ENCODE measurements at regions not wholly inside any gene's neighbourhood (a gene's known extent, or its start where the extent isn't known, plus 50 kb on each side); places are given as distances from the start of the nearest gene placed in this dataset.
"Not testable (repeated sequence)": the region's sequence is repeated elsewhere in the genome, so short reads cannot be mapped to it uniquely, and the experiment has no call there.

DNA sequence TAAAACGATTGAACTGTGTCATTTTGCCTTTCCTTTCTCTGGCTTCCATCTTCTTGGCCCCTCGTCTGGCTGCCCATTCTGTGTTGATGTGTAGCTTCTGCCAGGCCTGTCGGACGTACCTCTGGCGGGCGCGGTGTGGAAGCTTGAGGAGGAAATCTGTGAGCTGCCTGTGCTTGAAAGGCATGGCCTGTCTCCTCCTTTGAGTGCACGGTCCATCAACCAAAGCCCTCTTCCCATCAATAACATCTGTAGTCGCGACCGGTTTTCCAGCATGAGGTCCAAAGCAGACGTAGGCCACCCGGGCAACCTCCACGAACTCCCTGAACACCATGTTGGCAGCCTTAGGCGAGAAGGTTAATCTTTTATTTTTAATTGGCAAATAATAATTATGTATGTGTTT, 202.7 kb downstream of the CRLF2 start:
- DNase-seq, result no peak

DNA sequence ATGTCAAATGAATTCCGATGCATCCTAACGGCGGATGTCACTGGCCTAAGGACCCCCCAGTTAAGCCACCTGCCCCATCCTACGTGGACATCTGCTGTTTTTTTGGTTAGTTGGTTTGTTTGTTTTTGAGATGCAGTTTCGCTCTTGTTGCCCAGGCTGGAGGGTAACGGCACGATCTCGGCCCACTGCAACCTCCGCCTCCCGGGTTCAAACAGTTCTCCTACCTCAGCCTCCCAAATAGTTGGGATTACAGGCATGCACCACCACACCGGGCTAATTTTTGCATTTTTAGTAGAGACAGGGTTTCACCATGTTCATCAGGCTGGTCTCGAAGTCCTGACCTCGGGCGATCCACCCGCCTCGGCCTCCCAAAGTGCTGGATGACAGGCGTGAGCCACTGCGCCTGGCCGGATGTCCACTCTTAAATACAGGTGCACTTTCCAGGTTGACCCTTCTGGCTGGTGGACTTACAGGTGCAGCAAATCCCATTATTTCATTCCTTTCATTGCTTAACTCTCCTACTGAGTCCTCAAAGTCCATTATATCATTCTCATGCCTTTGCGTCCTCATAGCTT, 206.2 kb downstream of the CRLF2 start:
- no peak for DNase-seq

DNA sequence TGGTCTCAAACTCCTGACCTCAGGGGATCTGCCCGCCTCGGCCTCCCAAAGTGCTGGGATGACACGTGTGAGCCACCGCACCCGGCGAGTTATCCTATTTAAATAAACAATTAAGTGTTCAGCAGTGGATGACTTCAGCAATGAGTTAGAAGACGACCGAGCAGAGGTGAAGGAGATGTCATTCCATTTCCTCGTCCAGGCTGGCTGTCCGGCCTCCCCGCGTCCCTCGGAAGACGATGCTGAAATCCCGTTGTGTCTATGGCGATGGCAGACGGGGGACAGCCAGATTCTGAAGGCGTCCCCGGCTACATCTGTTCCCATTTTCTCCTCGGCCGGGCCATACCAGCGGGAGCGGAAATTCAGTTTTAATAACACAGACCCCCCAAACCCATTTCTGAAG, 209.8 kb downstream of the CRLF2 start:
- DNase-seq, result no peak

DNA sequence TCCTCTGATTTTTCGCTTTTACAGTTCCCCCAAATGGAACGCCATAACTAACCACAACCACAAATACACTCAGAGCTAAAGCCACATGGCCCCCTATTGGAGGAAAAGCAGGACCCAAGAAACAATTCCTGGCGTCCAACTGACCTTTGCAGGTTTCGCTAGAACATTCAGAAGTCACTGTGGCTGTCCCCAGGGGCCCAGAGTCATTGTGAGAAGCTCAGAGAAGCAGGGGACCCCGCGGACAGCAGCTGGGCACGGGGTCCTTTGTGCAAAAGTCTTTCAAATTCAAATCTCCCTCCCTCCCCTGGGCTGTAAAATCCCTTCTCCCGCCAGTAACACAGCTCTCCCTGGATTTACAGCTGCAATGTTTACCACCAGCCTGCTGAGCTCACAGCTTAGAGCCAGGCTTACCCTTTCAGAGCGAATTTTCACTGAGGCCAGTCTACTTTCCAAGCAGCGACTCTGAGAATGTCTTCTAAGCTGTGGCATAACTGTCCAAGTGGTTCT, 214.8 kb downstream of the CRLF2 start:
- DNase-seq, result no peak

DNA sequence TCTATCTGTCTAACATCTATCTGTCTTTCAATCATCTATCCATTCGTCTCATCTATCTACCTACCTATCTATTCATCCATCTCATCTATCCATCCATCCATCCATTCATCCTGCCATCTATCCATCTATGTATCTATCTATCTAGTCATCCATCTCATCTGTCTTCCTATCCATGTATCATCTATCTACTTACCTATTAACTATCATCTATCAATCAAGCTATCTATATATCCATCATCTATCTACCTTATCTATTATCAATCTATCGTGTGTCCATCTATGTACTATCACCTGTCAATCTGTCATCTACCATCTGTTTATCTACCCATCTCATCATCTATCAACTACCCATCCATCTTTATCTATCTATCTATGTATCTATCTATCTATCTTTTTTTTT, 217.7 kb downstream of the CRLF2 start:
- DNase-seq, result no peak

DNA sequence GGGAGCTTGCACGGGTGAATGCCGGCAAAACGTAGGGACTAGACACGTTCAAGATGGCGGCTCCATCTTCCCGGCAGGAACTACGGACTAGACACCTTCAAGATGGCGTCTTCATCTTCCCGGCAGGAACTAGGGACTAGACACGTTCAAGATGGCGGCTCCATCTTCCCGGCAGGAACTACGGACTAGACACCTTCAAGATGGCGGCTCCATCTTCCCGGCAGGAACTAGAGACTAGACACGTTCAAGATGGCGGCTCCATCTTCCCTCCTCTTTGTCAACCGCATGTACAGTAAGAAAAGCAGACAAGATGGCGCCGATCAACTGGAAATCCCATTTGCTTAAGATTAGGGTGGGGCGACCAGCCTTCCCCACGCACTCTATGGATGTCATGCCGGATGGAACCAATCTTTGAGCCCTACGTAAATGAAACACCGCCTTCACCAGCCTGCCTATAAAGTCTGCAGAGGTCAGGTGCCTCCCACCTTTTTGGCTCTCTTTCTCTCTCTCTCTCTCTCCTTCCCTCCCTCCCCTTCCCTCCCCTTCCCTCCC, 222.4 kb downstream of the CRLF2 start:
- DNase-seq, result peak; percentile 81

DNA sequence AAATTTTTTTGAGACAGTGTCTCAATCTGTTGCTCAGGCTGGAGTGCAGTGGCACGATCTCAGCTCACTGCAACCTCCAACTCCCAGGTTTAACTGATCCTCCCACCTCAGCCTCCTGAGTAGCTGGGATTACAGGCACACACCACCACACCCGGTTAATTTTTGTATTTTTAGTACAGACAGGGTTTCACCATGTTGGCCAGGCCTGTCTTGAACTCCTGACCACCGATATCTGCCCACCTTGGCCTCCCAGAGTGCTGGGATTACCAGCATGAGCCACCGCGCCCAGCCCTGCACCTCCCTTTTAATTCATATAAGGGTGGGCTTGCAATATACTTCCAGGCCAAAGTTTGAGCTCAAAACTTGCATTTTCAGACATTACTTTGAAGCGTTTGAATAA, 223.9 kb downstream of the CRLF2 start:
- not testable (repeated sequence) for DNase-seq

DNA sequence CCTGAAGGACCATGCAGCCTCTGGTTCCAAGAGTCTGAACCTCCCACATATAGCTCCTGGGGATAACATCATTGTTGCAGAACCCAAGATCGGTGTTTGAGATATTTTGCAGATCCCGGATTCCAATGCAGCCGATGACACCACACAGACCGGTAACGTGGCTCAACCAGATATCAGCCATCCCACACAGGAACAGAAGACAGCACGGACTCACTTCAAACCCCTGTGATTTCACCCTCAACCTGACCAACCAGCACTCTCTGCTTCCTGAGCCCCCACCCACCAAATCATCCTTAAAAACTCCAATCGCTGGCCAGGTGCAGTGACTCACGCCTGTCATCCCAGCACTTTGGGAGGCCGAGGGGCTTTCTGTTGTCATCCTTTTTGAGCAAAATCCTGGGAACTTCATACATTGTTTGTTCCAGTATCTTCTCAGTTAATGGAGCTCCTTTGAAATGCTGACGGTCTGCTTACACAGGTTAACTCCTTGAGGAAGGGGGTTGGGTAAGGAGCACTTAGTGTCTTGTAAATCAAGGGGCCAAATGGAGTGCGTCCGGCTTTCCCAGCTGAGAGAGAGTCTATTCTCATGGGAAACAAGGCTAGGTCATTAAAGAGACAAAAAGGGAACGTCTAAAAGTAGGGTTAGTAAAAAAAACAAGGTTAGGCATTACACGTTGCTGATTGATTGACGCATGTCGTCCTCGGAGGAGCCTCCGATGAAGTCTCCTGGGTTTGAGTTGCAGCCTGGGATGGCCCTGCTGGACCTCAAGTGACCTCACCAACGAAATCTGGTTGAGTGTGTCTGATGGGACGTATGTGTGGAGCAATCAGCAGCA, 230.4 kb downstream of the CRLF2 start:
- DNase-seq, result no peak

DNA sequence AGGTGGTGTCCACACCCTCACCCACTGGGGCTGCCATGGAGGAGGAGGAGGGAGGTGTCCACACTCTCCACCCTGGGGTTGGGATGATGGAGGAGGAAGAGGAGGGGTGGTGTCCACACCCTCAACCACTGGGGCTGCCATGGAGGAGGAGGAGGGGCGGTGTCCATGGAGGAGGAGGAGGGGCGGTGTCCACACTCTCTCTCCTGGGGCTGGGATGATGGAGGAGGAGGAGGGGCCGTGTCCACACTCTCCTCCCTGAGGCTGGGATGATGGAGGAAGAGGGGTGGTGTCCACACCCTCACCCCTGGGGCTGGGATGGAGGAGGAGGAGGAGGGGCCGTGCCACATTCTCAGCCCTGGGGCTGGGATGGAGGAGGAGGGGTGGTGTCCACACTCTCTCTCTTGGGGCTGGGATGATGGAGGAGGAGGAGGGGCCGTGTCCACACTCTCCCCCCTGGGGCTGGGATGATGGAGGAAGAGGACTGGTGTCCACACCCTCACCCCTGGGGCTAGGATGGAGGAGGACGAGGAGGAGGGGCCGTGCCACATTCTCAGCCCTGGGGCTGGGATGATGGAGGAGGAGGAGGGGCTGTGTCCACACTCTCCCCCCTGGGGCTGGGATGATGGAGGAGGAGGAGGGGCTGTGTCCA, 231.7 kb downstream of the CRLF2 start:
- DNase-seq, result no peak

DNA sequence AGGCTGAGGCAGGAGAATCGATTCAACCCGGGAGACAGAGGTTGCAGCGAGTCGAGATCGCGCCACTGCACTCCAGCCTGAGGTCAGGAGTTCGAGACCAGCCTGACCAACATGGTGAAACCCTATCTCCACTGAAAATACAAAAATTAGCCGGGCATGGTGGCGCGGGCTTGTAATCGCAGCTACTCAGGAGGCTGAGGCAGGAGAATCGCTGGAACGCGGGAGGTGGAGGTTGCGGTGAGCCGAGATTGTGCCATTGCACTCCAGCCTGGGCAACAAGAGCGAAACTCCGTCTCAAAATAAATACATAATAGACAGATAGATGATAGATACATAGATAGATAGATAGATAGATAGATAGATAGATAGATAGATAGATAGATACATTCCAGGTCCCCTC, 233.3 kb downstream of the CRLF2 start:
- not testable (repeated sequence) for DNase-seq

DNA sequence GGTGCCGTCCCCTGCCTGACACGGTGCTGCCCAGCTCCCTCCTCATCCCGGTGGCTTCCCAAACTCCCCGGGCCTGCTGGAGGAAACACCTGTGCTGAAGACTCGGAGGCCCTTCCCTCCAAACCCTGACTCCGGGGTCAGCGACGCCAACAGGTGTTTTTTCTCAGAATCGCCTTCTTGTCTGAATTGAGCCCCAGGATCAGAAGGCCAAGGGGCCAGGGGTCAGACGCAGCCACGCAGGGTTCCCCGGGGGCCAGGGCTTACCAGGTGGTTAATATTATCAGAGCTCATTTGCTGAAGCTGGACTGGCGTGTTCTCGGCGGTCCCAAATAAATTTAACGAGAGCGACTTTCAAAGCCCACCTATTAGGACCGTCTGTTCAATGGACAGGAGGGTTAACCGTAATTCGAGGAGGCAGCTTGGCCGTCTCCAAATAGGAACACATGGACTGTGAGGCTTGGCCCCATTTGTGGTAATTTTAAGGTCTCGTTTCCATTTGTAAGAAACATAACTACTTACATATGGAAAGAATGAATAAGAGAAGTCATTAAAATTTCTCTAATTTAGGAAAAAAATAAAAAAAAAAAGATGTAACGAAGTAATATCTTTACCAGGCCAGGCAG, 239.3 kb downstream of the CRLF2 start:
- DNase-seq, result no peak

DNA sequence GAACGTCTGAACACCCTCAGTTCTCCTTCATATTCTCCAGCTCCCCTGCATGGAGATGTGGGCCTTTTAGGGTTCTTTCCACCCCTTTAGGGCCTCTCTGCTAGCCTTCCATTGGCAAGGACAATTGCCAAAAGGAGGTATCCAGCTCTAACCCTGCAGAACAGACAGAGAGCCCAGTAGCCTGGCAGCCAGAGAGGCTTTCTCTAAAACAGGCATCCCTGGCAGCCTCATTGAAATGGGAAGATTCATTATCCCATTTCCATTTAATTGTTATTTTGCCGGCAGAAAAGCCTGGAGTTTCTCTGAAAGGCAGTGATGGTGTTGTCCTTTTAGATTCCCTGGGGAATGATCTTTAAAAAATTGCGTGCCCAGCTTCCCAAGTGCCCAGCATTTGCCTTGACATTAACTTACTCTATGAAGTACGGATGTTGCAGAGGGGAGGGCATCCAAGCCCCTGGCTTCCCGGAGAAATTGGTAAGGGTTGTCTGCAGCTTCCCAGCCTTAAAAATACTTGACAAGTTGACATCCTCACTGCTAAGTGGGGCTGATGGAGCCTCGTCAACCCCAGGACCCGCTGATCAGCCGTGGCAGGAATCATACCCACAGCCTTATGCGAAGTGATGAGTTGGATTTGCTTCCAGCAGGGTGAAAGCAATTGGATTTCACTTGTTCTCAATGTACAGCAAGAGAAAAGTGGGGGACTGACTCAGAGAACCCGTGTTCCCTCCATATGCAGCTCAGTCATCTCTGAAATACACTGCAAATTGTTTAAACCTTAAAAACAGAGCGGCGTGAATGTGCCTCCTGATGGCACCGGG, 244.1 kb downstream of the CRLF2 start:
- DNase-seq, result no peak

DNA sequence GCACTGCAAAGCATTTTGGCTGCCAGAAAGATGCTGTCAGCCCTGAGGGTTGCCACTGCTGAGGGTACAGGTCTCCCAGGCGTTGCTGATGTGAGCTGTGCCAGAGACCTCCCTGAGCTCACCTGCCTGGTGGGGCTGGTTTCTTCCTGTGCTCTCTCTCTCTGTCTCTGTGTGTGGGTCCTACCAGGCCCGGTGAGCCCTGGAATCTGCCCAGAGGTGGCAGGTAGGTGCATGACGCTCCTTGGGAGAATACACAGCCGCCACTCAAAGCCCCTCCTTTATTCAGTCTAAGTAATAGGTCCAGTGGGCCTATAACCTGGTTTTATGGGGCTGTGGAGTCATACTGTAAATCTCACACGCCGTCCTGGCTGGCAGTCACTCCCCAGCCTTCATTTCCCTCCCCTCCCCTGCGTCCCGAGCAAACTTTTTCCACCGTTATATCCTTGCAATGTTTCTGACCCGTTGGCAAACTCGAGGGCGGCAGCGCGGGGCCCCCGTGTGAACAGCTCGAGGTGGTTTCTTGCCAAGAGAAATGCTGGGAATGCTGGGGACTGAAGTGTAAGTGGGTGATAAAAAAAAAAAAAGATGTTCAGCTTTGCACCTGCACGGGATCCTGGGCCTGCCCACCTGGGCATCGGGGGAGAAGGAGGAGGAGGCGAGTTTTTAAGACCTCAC, 245.9 kb downstream of the CRLF2 start:
- DNase-seq, result no peak

DNA sequence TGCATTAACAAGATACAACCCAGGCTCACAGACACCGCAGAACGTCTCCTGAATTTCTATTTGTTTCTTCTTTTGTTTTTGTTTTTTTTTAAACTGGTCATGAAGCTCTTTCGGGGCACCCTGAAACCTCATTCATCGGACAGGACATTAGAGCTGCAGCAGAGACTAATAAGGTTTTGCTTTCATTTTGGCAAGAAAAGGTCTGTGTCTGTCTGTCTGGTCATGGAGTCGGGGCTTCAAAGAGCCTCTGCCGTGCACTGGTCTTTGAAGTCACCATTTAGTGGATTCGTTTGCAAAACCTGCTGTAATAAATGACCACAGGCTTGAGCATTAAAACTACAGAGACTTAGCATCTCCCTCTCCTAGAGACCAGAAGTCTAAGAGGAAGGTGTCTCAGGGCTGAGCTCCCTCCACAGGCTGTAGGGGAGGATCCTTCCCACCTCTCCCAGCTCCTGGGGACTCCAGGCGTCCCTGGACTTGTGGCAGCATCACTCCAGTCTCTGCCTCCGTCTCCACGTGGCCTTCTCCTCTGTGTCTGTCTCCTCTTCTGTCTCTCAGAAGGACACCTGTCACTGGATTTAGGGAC, 247.5 kb downstream of the CRLF2 start:
- no peak for DNase-seq

DNA sequence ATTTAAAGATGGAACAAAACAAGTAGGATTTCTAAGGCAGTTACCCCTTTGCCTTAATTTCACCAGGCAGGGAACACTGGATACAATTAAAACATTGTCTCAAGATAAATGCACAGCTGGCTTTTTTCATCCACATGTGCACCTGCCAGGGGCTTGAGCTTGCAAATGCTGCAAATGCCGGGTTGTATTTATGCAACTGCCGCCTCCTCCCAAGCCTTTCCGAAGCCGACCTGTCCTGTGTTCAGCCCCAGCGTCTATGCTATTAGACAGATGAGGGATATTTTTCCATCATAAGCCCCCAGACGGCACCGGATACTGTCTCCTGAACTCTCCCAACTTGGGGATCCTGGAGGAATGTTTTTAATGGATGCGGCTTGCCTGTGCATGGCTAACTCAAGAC, 251.6 kb downstream of the CRLF2 start:
- DNase-seq, result no peak

DNA sequence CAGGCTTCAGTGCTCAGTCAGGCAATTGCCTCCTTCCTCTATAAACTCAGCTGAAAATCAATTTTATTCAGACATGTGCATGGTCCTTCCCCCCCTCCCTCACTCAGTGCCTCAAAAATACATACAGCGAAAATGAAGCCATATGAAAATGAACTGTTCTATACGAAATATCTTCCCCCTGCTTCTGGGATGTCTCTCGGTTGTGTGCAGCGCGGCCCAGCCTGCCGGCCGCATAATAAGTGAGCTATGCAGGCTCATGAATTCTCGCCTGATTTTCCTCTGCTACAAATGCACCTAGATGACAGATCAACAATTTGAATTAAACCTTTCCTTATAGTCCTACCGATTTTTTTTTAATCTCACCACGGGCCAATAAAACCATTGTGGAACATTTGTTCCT, 252.9 kb downstream of the CRLF2 start:
- DNase-seq, result no peak

DNA sequence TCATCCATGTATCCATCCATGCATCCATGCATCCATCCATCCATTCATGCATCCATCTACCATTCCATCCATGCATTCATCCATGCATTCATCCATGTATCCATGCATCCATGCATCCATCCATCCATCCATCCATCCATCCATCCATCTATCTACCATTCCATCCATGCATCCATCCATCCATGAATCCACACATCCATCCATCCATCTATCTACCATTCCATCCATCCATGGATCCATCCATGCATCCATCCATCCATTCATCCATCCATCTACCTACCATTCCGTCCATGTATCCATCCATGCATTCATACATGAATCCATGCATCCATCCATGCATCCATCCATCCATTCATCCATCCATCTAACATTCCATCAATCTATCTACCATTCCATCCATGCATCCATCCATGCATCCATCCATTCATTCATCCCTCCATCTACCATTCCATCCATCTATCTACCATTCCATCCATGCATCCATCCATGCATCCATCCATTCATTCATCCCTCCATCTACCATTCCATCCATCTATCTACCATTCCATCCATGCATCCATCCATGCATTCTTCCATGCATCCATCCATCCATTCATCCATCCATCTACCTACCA, 257.2 kb downstream of the CRLF2 start:
- DNase-seq, result not testable (repeated sequence)

DNA sequence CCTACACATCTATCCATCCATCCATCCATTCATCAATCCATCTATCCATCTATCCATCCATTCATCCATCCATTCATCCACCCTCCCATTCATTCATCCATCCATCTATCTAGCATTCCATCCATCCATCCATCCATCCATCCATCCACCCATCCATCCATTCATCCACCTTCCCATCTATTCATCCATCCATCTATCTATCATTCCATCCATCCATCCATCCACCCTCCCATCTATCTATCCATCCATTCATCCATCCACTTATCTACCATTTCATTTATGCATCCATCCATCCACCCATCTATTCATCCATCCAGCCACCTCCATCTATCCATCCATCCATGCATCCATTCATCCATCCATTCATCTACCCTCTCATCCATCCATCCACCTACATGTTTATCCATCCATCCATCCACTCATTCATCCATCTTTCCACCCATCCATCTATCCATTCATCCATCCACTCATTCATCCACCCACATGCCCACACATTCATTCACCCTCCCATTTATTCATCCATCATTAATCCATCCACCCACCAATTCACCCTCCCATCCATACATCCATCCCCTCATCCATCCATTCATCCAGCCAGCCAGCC, 258.5 kb downstream of the CRLF2 start:
- DNase-seq, result no peak

DNA sequence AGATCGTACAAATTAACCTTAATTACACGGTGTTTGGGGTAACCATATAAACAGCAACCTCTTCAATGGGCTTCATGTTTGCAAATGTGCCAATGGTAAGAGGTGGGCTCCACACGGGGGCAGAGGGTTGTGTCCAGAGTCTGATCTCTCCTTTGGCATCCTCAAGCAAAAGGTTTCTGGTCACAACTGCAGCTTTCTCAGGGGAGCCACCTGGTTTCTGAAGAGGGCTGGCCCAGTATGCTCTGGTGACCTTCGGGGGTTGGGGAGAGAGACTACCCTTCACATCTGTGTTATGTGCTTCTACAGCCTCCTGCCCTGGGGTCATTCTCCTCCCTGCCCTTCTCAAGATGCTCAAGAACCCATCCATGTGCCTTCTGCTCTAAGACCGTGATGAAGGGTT, 259.6 kb downstream of the CRLF2 start:
- DNase-seq, result no peak

DNA sequence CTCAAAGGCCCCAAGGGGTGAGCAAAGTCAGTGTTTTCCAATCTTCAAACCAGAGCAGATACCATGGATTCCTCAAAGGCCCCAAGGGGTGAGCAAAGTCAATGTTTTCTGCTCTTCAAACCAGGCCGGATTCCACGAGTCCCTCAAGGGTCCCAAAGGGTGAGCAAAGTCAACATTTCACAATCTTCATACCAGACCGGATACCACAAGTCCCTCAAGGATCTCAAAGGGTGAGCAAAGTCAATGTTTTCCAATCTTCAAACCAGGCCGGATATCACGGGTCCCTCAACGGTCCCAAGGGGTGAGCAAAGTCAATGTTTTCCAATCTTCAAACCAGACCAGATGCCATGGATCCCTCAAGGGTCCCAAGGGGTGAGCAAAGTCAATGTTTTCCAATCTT, 265.2 kb downstream of the CRLF2 start:
- not testable (repeated sequence) for DNase-seq
